Vagina (tissue), 2 donors: ENCODE measurements at regions not wholly inside any gene's neighbourhood (a gene's known extent, or its start where the extent isn't known, plus 50 kb on each side); places are given as distances from the start of the nearest gene placed in this dataset.

Experiments
- DNase-seq, 2 donors: peaks; one replicate each; pipeline ENCODE4 v3.0.0-alpha.2; 2017; ENCODE audit errors: extremely low spot score in 2 of 2
- H3K27ac ChIP-seq: fragments of 200-600 bp; sonication (generic); one replicate; pipeline ENCODE4 v1.5.1; 2019
- H3K27me3 ChIP-seq: fragments of 200-600 bp; sonication (generic); one replicate; pipeline ENCODE4 v1.5.1; 2019
- H3K36me3 ChIP-seq, 2 donors: fragments of 200-600 bp; sonication (generic); one replicate each; pipeline ENCODE4 v1.5.1; 2017 to 2019
- H3K4me1 ChIP-seq: fragments of 200-600 bp; sonication (generic); one replicate; pipeline ENCODE4 v1.5.1; 2019
- H3K4me3 ChIP-seq, 2 donors: fragments of 200-600 bp; sonication (generic); 1 replicate in 1 of 2; 2 replicates in 1 of 2; pipeline ENCODE4 v1.5.1; 2016 to 2019
- H3K9me3 ChIP-seq: fragments of 200-600 bp; sonication (generic); one replicate; pipeline ENCODE4 v1.5.1; 2019
- CTCF ChIP-seq, 3 experiments: fragments of 450-650 bp in 2 of 3; fragments of 200-600 bp in 1 of 3; sonication (generic) in 1 of 3; IDR thresholded peaks; one replicate each; pipeline ENCODE4 v1.5.1; 2017 to 2019; ENCODE audit warnings: antibody characterized with exemption in 3 of 3, mild to moderate bottlenecking in 2 of 3, moderate library complexity in 2 of 3
- POLR2A ChIP-seq, 2 donors: fragments of 450-650 bp; IDR thresholded peaks; one replicate each; pipeline ENCODE4 v1.6.1; 2017; ENCODE audit warnings: antibody characterized with exemption in 2 of 2, mild to moderate bottlenecking in 2 of 2, moderate library complexity in 2 of 2
- POLR2AphosphoS5 ChIP-seq, 2 donors: sonication (generic); formaldehyde crosslinking; IDR thresholded peaks; one replicate each; pipeline ENCODE4 v1.9.0; 2017; ENCODE audit warnings: antibody characterized with exemption in 2 of 2, mild to moderate bottlenecking in 2 of 2, low read depth in 1 of 2; ENCODE audit not compliant: insufficient read depth in 1 of 2
- intact Hi-C: fragments of 100-400 bp; cut with DNase I; formaldehyde crosslinking; loops from one replicate; pipeline ENCODE4 v1.15.1; 2023

DNA sequence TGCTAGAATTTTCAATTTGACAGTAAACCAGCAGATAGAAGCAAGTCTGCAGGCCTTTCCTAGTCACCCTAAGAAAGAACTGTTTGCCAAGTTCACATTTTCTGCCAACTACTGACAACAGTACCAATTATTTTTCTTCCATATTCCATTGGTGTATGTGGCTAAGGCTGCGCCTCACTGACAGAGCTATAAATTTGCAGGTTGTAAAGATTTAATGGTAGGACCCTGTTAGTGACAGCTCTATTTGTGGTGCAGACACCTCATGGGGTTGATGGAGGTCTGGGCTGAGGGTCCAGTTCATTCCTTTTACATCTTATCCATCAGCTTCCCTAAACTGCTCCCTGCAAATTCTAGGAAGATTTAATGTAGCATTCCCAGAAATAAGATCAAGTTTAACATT lies 228.5 kb downstream of the FRK start:
- intact Hi-C loops = no loop called here
- no peak for DNase-seq
- H3K27me3 ChIP-seq = no peaks in the 10 kb centered on the region
- H3K36me3 ChIP-seq = no peaks in the 10 kb centered on the region
- TF ChIP-seq POLR2A (IDR thresholded peaks at IDR 0.05) (no peak), CTCF (IDR thresholded peaks at IDR 0.05) (no peak), POLR2AphosphoS5 (IDR thresholded peaks at IDR 0.05; ENCODE audit: insufficient read depth in 1 of 2, low read depth in 1 of 2) (no peak)
- H3K27ac ChIP-seq = no peak overlapping the region
- H3K4me3 ChIP-seq = no peak overlapping the region
- no peaks in the 10 kb centered on the region for H3K9me3 ChIP-seq
- no peaks in the 10 kb centered on the region for H3K4me1 ChIP-seq

DNA sequence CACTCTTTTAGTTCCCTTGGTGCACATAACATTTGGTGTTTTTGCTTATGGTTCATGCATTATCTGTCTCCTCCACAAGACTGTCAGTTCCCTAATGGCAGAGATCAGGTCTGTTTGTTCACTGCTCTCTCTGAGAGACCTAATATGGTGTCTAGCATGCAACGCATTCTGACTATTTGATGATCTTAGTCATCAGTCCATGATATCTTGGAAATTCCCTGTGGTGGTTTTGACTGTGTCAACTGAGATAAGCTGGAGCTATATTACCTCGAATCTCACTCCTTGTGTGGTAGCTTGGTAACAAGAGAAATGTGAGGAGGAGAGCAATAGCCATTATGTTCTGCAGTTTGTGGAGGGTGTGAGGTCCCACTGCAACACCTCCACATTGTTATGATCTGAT lies 229.8 kb downstream of the FRK start:
- intact Hi-C loops = no loop called here
- Histone ChIP-seq H3K27me3 (no peaks in the 10 kb centered on the region), H3K4me1 (no peaks in the 10 kb centered on the region), H3K4me3 (no peak overlapping the region), H3K9me3 (no peaks in the 10 kb centered on the region), H3K36me3 (no peaks in the 10 kb centered on the region), H3K27ac (no peak overlapping the region)
- DNase-seq = no peak
- TF ChIP-seq CTCF (IDR thresholded peaks at IDR 0.05) (no peak), POLR2AphosphoS5 (IDR thresholded peaks at IDR 0.05; ENCODE audit: insufficient read depth in 1 of 2, low read depth in 1 of 2) (no peak), POLR2A (IDR thresholded peaks at IDR 0.05) (no peak)

- TF ChIP-seq POLR2AphosphoS5 (IDR thresholded peaks at IDR 0.05; ENCODE audit: insufficient read depth in 1 of 2, low read depth in 1 of 2) = no peak
- no peak for TF ChIP-seq CTCF (IDR thresholded peaks at IDR 0.05)
- TF ChIP-seq POLR2A (IDR thresholded peaks at IDR 0.05) = no peak
- Histone ChIP-seq H3K4me1 (no peaks in the 10 kb centered on the region), H3K4me3 (no peak overlapping the region), H3K27ac (no peak overlapping the region), H3K27me3 (no peaks in the 10 kb centered on the region), H3K36me3 (no peaks in the 10 kb centered on the region), H3K9me3 (no peaks in the 10 kb centered on the region)
- intact Hi-C loops = no loop called here
- DNase-seq = no peak
Observed at GRCh38 chr6:115821798-115822197, 238.9 kb downstream of the FRK start.

- no peak overlapping the region for H3K27ac ChIP-seq
- no peaks in the 10 kb centered on the region for H3K9me3 ChIP-seq
- no peak overlapping the region for H3K4me3 ChIP-seq
- DNase-seq = no peak
- H3K4me1 ChIP-seq = no peaks in the 10 kb centered on the region
- no peaks in the 10 kb centered on the region for H3K27me3 ChIP-seq
- intact Hi-C loops = no loop called here
- no peak for TF ChIP-seq CTCF (IDR thresholded peaks at IDR 0.05)
- TF ChIP-seq POLR2A (IDR thresholded peaks at IDR 0.05) = no peak
- TF ChIP-seq POLR2AphosphoS5 (IDR thresholded peaks at IDR 0.05; ENCODE audit: insufficient read depth in 1 of 2, low read depth in 1 of 2) = no peak
- H3K36me3 ChIP-seq = no peaks in the 10 kb centered on the region
Observed at GRCh38 chr6:115819506-115819905, 241.2 kb downstream of the FRK start.

- Histone ChIP-seq H3K27me3 (no peaks in the 10 kb centered on the region), H3K36me3 (no peaks in the 10 kb centered on the region), H3K9me3 (no peaks in the 10 kb centered on the region), H3K27ac (no peak overlapping the region), H3K4me3 (no peak overlapping the region), H3K4me1 (no peaks in the 10 kb centered on the region)
- DNase-seq = no peak
- TF ChIP-seq POLR2A (IDR thresholded peaks at IDR 0.05) = no peak
- TF ChIP-seq POLR2AphosphoS5 (IDR thresholded peaks at IDR 0.05; ENCODE audit: insufficient read depth in 1 of 2, low read depth in 1 of 2) = no peak
- TF ChIP-seq CTCF (IDR thresholded peaks at IDR 0.05) = no peak
- intact Hi-C loops = no loop called here
Observed at GRCh38 chr6:115817161-115817560, 243.5 kb downstream of the FRK start.
